ENCODE measurements at regions not wholly inside any gene's neighbourhood (a gene's known extent, or its start where the extent isn't known, plus 50 kb on each side); places are given as distances from the start of the nearest gene placed in this dataset.

GRCh38 chr5:58207076-58207475 is 252.8 kb downstream of the PLK2 start:
- TF ChIP-seq REST (IDR thresholded peaks at IDR 0.05; ENCODE audit: insufficient replicate concordance, low read depth) (no peak), CTCF (IDR thresholded peaks at IDR 0.05; ENCODE audit: insufficient read depth, low read length) (no peak), GABPA (IDR thresholded peaks at IDR 0.05; ENCODE audit: low read depth) (no peak), POLR2AphosphoS5 (IDR thresholded peaks at IDR 0.05; ENCODE audit: low read depth) (no peak), SPI1 (IDR thresholded peaks at IDR 0.05; ENCODE audit: borderline replicate concordance, low read depth) (no peak)
